NCI-H82 treated with DMSO at 0.1 percent for 48 hours (cell line): ENCODE measurements at regions not wholly inside any gene's neighbourhood (a gene's known extent, or its start where the extent isn't known, plus 50 kb on each side); places are given as distances from the start of the nearest gene placed in this dataset.
"Not testable (repeated sequence)": the region's sequence is repeated elsewhere in the genome, so short reads cannot be mapped to it uniquely, and the experiment has no call there.

Experiments used
- DNase-seq: peaks from one replicate; lab custom pipeline; 2025; ENCODE audit not compliant: unreplicated experiment; lab: John Stamatoyannopoulos, UW

- no peak for DNase-seq
Measured at GRCh38 chr6:3529721-3530120, 72.9 kb upstream of the SLC22A23 start.

- no peak for DNase-seq
Measured at GRCh38 chr6:3529232-3529631, 72.4 kb upstream of the SLC22A23 start.

- DNase-seq = not testable (repeated sequence)
Measured at GRCh38 chr6:3528081-3528671, 71.3 kb upstream of the SLC22A23 start.

GRCh38 chr6:3527651-3527977 lies 70.8 kb upstream of the SLC22A23 start:
- DNase-seq = no peak

- DNase-seq = peak; percentile 84
Measured at GRCh38 chr6:3526962-3527650, 70.3 kb upstream of the SLC22A23 start.

GRCh38 chr6:3525915-3526314 lies 69.1 kb upstream of the SLC22A23 start:
- no peak for DNase-seq

GRCh38 chr6:3524456-3524855 lies 67.6 kb upstream of the SLC22A23 start:
- DNase-seq = no peak

- peak; percentile 55 for DNase-seq
Measured at GRCh38 chr6:3523966-3524365, 67.1 kb upstream of the SLC22A23 start.

GRCh38 chr6:3523271-3523670 lies 66.4 kb upstream of the SLC22A23 start:
- no peak for DNase-seq

GRCh38 chr6:3522561-3523260 lies 65.9 kb upstream of the SLC22A23 start:
- no peak for DNase-seq

- DNase-seq = no peak
Measured at GRCh38 chr6:3520281-3521230, 63.7 kb upstream of the SLC22A23 start.

- no peak for DNase-seq
Measured at GRCh38 chr6:3518356-3519190, 61.7 kb upstream of the SLC22A23 start.

- peak; percentile 88 for DNase-seq
Measured at GRCh38 chr6:3517350-3517749, 60.5 kb upstream of the SLC22A23 start.

- no peak for DNase-seq
Measured at GRCh38 chr6:3516092-3516491, 59.2 kb upstream of the SLC22A23 start.

GRCh38 chr6:3515669-3516068 lies 58.8 kb upstream of the SLC22A23 start:
- DNase-seq = no peak

- DNase-seq = no peak
Measured at GRCh38 chr6:3513416-3513815, 56.6 kb upstream of the SLC22A23 start.

GRCh38 chr6:3512832-3513231 lies 56.0 kb upstream of the SLC22A23 start:
- no peak for DNase-seq

GRCh38 chr6:3510617-3511016 lies 53.8 kb upstream of the SLC22A23 start:
- no peak for DNase-seq

GRCh38 chr6:3510178-3510577 lies 53.3 kb upstream of the SLC22A23 start:
- DNase-seq = no peak

- DNase-seq = no peak
Measured at GRCh38 chr6:3509336-3509735, 52.5 kb upstream of the SLC22A23 start.
